ENCODE measurements at regions not wholly inside any gene's neighbourhood (a gene's known extent, or its start where the extent isn't known, plus 50 kb on each side); places are given as distances from the start of the nearest gene placed in this dataset.

- no peak for DNase-seq
Measured at GRCh38 chr14:101361451-101362433, 199.6 kb upstream of the DIO3 start.

- no peak for DNase-seq
Measured at GRCh38 chr14:101362529-101363260, 198.6 kb upstream of the DIO3 start.

GRCh38 chr14:101363261-101363555, 198.1 kb upstream of the DIO3 start:
- DNase-seq, result no peak

GRCh38 chr14:101363880-101364391, 197.4 kb upstream of the DIO3 start:
- no peak for DNase-seq

GRCh38 chr14:101364503-101365328, 196.6 kb upstream of the DIO3 start:
- peak; percentile 75 for DNase-seq

- no peak for DNase-seq
Measured at GRCh38 chr14:101365329-101366158, 195.8 kb upstream of the DIO3 start.

- no peak for DNase-seq
Measured at GRCh38 chr14:101367421-101368261, 193.7 kb upstream of the DIO3 start.

- no peak for DNase-seq
Measured at GRCh38 chr14:101368629-101369028, 192.7 kb upstream of the DIO3 start.

- no peak for DNase-seq
Measured at GRCh38 chr14:101369194-101369915, 191.9 kb upstream of the DIO3 start.

- DNase-seq, result no peak
Measured at GRCh38 chr14:101369916-101370592, 191.2 kb upstream of the DIO3 start.

- no peak for DNase-seq
Measured at GRCh38 chr14:101370593-101371569, 190.4 kb upstream of the DIO3 start.

- no peak for DNase-seq
Measured at GRCh38 chr14:101371799-101372793, 189.2 kb upstream of the DIO3 start.

GRCh38 chr14:101372894-101373620, 188.2 kb upstream of the DIO3 start:
- DNase-seq, result no peak

- no peak for DNase-seq
Measured at GRCh38 chr14:101373690-101374295, 187.5 kb upstream of the DIO3 start.

GRCh38 chr14:101374373-101375338, 186.6 kb upstream of the DIO3 start:
- DNase-seq, result no peak

All from left hindlimb (tissue), 1 donor.